Body of pancreas (tissue), 4 donors: ENCODE measurements at regions not wholly inside any gene's neighbourhood (a gene's known extent, or its start where the extent isn't known, plus 50 kb on each side); places are given as distances from the start of the nearest gene placed in this dataset.
"Not testable (repeated sequence)": the region's sequence is repeated elsewhere in the genome, so short reads cannot be mapped to it uniquely, and the experiment has no call there.

Experiments used
- POLR2A ChIP-seq, 3 donors: fragments of 450-650 bp; IDR thresholded peaks; one replicate each; pipeline ENCODE4 v1.6.1; 2016; ENCODE audit warnings: antibody characterized with exemption in 3 of 3, mild to moderate bottlenecking in 2 of 3
- TF ChIP-seq, protein P1 (sequence below), 7 experiments: fragments of 450-650 bp in 4 of 7; fragments of 200-600 bp in 3 of 7; sonication (generic) in 3 of 7; IDR thresholded peaks; one replicate each; pipeline ENCODE4 v1.5.1; 2016 to 2019; ENCODE audit warnings: antibody characterized with exemption in 7 of 7

DNA sequence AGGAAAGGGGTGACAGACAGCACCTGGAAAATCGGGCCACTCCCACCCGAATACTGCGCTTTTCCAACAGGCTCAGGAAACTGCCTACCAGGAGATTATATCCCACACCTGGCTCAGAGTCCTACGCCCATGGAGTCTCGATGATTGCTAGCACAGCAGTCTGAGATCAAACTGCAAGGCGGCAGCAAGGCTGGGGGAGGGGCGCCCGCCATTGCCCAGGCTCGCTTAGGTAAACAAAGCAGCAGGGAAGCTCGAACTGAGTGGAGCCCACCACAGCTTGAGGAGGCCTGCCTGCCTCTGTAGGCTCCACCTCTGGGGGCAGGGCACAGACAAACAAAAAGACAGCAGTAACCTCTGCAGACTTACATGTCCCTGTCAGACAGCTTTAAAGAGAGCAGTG is 133.8 kb upstream of the SLC39A10 start:
- TF ChIP-seq, protein P1, sequence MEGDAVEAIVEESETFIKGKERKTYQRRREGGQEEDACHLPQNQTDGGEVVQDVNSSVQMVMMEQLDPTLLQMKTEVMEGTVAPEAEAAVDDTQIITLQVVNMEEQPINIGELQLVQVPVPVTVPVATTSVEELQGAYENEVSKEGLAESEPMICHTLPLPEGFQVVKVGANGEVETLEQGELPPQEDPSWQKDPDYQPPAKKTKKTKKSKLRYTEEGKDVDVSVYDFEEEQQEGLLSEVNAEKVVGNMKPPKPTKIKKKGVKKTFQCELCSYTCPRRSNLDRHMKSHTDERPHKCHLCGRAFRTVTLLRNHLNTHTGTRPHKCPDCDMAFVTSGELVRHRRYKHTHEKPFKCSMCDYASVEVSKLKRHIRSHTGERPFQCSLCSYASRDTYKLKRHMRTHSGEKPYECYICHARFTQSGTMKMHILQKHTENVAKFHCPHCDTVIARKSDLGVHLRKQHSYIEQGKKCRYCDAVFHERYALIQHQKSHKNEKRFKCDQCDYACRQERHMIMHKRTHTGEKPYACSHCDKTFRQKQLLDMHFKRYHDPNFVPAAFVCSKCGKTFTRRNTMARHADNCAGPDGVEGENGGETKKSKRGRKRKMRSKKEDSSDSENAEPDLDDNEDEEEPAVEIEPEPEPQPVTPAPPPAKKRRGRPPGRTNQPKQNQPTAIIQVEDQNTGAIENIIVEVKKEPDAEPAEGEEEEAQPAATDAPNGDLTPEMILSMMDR (IDR thresholded peaks at IDR 0.05): not testable (repeated sequence)
- TF ChIP-seq POLR2A (IDR thresholded peaks at IDR 0.05): not testable (repeated sequence)
